Activated T-cell treated with anti-CD3 and anti-CD28 coated beads for 4 hours (primary cell): ENCODE measurements at regions not wholly inside any gene's neighbourhood (a gene's known extent, or its start where the extent isn't known, plus 50 kb on each side); places are given as distances from the start of the nearest gene placed in this dataset.

Source experiments
- DNase-seq: peaks from one replicate; pipeline ENCODE4 v3.0.0-alpha.2; 2020

GRCh38 chr11:112357488-112357887, 96.8 kb upstream of the PLET1 start:
- no peak for DNase-seq

- DNase-seq: no peak
Measured at GRCh38 chr11:112361396-112361795, 100.7 kb upstream of the PLET1 start.

- DNase-seq: no peak
Measured at GRCh38 chr11:112363527-112363926, 102.9 kb upstream of the PLET1 start.

GRCh38 chr11:112364962-112365481, 104.4 kb upstream of the PLET1 start:
- DNase-seq: no peak

- DNase-seq: no peak
Measured at GRCh38 chr11:112366012-112366411, 105.4 kb upstream of the PLET1 start.

- DNase-seq: no peak
Measured at GRCh38 chr11:112366777-112367176, 106.1 kb upstream of the PLET1 start.

GRCh38 chr11:112367461-112367860, 106.8 kb upstream of the PLET1 start:
- no peak for DNase-seq

GRCh38 chr11:112367895-112368294, 107.2 kb upstream of the PLET1 start:
- DNase-seq: no peak

- DNase-seq: no peak
Measured at GRCh38 chr11:112368381-112368780, 107.7 kb upstream of the PLET1 start.

GRCh38 chr11:112369374-112369773, 108.7 kb upstream of the PLET1 start:
- no peak for DNase-seq

- no peak for DNase-seq
Measured at GRCh38 chr11:112369916-112370315, 109.3 kb upstream of the PLET1 start.

- DNase-seq: no peak
Measured at GRCh38 chr11:112374486-112375140, 114.0 kb upstream of the PLET1 start.

GRCh38 chr11:112377946-112378345, 117.3 kb upstream of the PLET1 start:
- DNase-seq: no peak

- DNase-seq: no peak
Measured at GRCh38 chr11:112380464-112380863, 119.8 kb upstream of the PLET1 start.

GRCh38 chr11:112381578-112381977, 120.9 kb upstream of the PLET1 start:
- no peak for DNase-seq

GRCh38 chr11:112382561-112382960, 121.9 kb upstream of the PLET1 start:
- no peak for DNase-seq

- DNase-seq: no peak
Measured at GRCh38 chr11:112388496-112388895, 127.8 kb upstream of the PLET1 start.

GRCh38 chr11:112391086-112391485, 130.4 kb upstream of the PLET1 start:
- DNase-seq: no peak

- DNase-seq: no peak
Measured at GRCh38 chr11:112392904-112393303, 132.2 kb upstream of the PLET1 start.

- no peak for DNase-seq
Measured at GRCh38 chr11:112394304-112394703, 133.6 kb upstream of the PLET1 start.

- no peak for DNase-seq
Measured at GRCh38 chr11:112396076-112396475, 135.4 kb upstream of the PLET1 start.

GRCh38 chr11:112398798-112399478, 138.3 kb upstream of the PLET1 start:
- no peak for DNase-seq

GRCh38 chr11:112400476-112401014, 139.9 kb upstream of the PLET1 start:
- no peak for DNase-seq

GRCh38 chr11:112401036-112401769, 140.5 kb upstream of the PLET1 start:
- DNase-seq: no peak
